ENCODE measurements at regions not wholly inside any gene's neighbourhood (a gene's known extent, or its start where the extent isn't known, plus 50 kb on each side); places are given as distances from the start of the nearest gene placed in this dataset.
A peak's percentile ranks its signal among the peaks of the same experiment; 100 is the strongest.
"Not testable (repeated sequence)": the region's sequence is repeated elsewhere in the genome, so short reads cannot be mapped to it uniquely, and the experiment has no call there.

GRCh38 chr21:38905752-38906151 is 100.0 kb downstream of the ETS2 start:
- Histone ChIP-seq H3K4me2 (no peak overlapping the region), H4K20me1 (no peaks in the 10 kb centered on the region), H3K4me1 (peaks cover 14% of the 10 kb centered on the region), H3K4me3 (no peak overlapping the region), H3K9me3 (peaks cover 11% of the 10 kb centered on the region), H3K27me3 (no peaks in the 10 kb centered on the region), H3K9ac (no peak overlapping the region), H3K27ac (no peak overlapping the region), H3K36me3 (no peaks in the 10 kb centered on the region)
- TF ChIP-seq Cebpa-rat (IDR thresholded peaks at IDR 0.05) = no peak

DNA sequence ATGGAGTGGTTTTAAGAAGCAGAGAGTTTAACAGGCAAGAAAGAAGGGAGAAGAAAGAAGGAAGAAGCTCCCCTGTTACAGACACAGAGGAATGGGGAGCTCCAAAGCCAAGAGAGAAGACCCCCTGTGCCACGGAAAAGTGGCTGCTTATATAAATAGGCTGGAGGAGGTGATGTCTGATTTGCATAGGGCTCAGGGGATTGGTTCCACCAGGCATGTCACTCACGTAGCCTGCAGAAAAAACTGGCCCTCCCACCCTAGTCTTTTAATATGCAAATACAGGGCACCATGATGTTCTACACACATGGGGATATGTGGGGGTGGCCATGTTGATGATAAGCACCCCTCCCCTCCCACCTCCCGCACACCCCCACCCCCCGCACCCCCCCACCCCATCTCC is 99.6 kb downstream of the ETS2 start:
- Histone ChIP-seq H3K27me3 (no peaks in the 10 kb centered on the region), H4K20me1 (no peaks in the 10 kb centered on the region), H3K27ac (no peak overlapping the region), H3K4me1 (peaks cover 10% of the 10 kb centered on the region), H3K36me3 (no peaks in the 10 kb centered on the region), H3K9ac (no peak overlapping the region), H3K4me2 (no peak overlapping the region), H3K4me3 (no peak overlapping the region), H3K9me3 (peaks cover 11% of the 10 kb centered on the region)
- TF ChIP-seq Cebpa-rat (IDR thresholded peaks at IDR 0.05) = no peak

GRCh38 chr21:38903690-38904139 is 98.0 kb downstream of the ETS2 start:
- TF ChIP-seq Cebpa-rat (IDR thresholded peaks at IDR 0.05) = no peak
- Histone ChIP-seq H3K9ac (no peak overlapping the region), H3K36me3 (no peaks in the 10 kb centered on the region), H4K20me1 (no peaks in the 10 kb centered on the region), H3K27ac (no peak overlapping the region), H3K4me1 (no peaks in the 10 kb centered on the region), H3K9me3 (peaks cover 11% of the 10 kb centered on the region), H3K4me3 (no peak overlapping the region), H3K27me3 (no peaks in the 10 kb centered on the region), H3K4me2 (no peak overlapping the region)

DNA sequence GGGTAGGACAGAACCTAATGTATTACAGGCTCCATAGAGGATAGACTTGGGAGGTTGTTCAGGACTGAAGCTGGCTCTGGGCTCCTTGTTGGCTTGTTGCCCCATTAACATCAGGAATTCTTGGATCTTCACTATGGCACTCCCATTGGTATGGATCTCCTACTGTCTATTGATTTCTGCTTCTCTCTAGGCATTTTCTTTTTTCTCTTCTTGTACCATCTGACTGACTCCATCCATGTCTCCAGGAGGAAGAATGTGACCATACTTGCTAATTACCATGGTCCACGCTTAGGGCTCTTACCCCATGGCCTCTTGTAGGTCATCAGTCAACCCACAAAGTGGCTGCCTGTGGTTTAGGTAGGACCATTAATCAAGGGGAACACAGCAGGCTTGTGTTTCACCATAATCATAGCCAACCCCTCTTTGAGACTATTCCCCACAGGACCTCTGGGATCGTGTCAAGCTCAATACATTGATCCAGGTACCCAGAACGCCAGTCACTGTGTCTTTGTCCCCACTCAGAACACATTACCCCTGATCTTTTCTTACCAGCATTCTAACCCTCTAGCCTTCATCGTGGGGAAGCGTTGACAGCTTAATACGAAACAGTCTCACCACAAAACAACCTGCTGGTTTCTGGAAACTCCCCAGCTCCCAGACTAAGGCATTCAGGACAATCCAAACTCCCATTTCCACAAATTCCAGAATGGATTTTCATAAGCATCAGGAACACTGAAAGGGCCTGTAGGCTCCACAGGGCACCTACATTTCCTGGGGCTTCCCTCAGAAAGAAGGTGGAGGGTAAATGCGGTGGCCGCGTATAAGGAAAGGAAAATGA is 97.1 kb downstream of the ETS2 start:
- no peak overlapping the region for H3K9ac ChIP-seq
- H3K9me3 ChIP-seq = peaks cover 11% of the 10 kb centered on the region
- no peaks in the 10 kb centered on the region for H3K36me3 ChIP-seq
- no peak overlapping the region for H3K4me2 ChIP-seq
- H3K4me1 ChIP-seq = peaks cover under 1% of the 10 kb centered on the region; the same call in 1 of the 2 replicates
- no peak overlapping the region for H3K4me3 ChIP-seq
- no peak for TF ChIP-seq Cebpa-rat (IDR thresholded peaks at IDR 0.05)
- no peaks in the 10 kb centered on the region for H3K27me3 ChIP-seq
- no peaks in the 10 kb centered on the region for H4K20me1 ChIP-seq
- H3K27ac ChIP-seq = no peak overlapping the region

DNA sequence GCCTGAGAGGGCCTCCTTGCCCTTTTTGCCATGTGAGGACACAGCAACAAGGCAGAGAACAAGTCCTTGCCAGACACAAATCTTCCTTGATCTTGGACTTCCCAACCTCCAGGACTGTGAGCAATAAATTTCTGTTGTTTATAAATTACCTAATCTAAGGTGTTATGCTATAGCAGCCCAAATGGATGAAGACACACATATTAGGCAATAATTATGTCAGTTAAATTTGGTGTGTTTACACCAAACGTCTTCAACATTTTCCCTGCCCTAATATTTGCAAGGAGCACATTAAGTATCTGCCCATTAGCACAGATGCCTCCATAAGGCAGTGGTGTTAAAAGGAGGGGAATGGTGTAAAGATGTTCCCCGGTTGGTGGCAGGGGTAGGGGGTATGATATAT is 94.8 kb downstream of the ETS2 start:
- H3K9ac ChIP-seq = no peak overlapping the region
- H3K4me3 ChIP-seq = no peak overlapping the region
- H3K9me3 ChIP-seq = peaks cover 7% of the 10 kb centered on the region
- peaks cover 7% of the 10 kb centered on the region for H3K4me1 ChIP-seq
- H3K4me2 ChIP-seq = no peak overlapping the region
- no peak overlapping the region for H3K27ac ChIP-seq
- no peaks in the 10 kb centered on the region for H3K27me3 ChIP-seq
- no peak for TF ChIP-seq Cebpa-rat (IDR thresholded peaks at IDR 0.05)
- no peaks in the 10 kb centered on the region for H3K36me3 ChIP-seq
- no peaks in the 10 kb centered on the region for H4K20me1 ChIP-seq

GRCh38 chr21:38899985-38900384 is 94.3 kb downstream of the ETS2 start:
- not testable (repeated sequence) for H3K4me1 ChIP-seq, H3K9ac ChIP-seq, H4K20me1 ChIP-seq, H3K27me3 ChIP-seq, H3K27ac ChIP-seq, H3K36me3 ChIP-seq, H3K4me2 ChIP-seq, H3K9me3 ChIP-seq, H3K4me3 ChIP-seq

- Histone ChIP-seq H3K36me3 (no peaks in the 10 kb centered on the region), H3K4me1 (peaks cover 7% of the 10 kb centered on the region), H3K4me2 (no peak overlapping the region), H3K27ac (no peak overlapping the region), H3K27me3 (no peaks in the 10 kb centered on the region), H3K9me3 (peaks cover 7% of the 10 kb centered on the region), H4K20me1 (no peaks in the 10 kb centered on the region), H3K9ac (no peak overlapping the region), H3K4me3 (no peak overlapping the region)
- no peak for TF ChIP-seq Cebpa-rat (IDR thresholded peaks at IDR 0.05)
Measured at GRCh38 chr21:38899277-38899947, 93.7 kb downstream of the ETS2 start.

- H3K4me2 ChIP-seq = no peak overlapping the region
- H3K9ac ChIP-seq = no peak overlapping the region
- H3K4me1 ChIP-seq = peaks cover 7% of the 10 kb centered on the region
- H3K27ac ChIP-seq = no peak overlapping the region
- no peaks in the 10 kb centered on the region for H3K36me3 ChIP-seq
- no peaks in the 10 kb centered on the region for H4K20me1 ChIP-seq
- no peak for TF ChIP-seq Cebpa-rat (IDR thresholded peaks at IDR 0.05)
- no peaks in the 10 kb centered on the region for H3K27me3 ChIP-seq
- H3K9me3 ChIP-seq = peaks cover 7% of the 10 kb centered on the region
- H3K4me3 ChIP-seq = no peak overlapping the region
Measured at GRCh38 chr21:38898422-38899096, 92.8 kb downstream of the ETS2 start.

DNA sequence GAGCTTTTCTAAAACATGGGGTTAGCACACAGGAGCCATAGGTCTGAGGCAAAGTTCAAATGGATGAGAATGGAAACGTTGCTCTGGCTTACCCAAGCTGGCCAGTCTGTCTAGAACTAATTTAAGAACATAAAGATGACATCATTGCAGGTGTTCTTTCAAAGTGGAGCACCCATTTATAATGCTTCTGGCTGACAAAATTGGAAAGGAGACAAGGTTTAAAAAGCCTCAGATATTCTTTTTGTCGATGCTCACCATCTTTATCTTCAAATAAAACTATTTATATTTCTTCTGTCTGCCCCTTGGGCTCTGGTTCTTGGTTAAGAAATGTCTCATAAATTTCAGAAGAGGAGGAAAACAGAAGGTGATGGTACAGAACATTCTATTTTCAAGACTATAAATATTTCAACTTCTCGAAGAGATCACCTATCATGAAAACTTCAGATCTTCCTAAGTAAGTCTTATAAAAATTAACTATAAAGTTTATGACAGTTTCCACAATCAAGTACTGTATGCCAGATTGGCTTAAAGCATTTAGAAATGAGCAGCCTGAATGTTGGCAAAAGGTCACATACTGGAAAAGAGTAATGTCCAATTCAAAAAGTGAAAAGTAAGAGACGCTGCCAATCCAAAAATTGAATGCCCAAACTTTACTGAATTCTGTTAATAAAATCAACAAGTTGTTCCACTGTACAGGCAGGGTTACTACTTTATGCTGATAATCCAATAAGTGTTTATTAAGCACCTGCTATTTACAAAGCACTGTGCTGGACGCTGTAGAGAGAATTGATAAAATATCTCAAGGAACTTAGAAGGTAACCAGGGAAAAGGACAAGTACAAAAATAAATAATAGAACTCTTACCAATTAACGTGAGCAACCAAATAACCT is 92.0 kb downstream of the ETS2 start:
- peak overlapping the region; percentile 23 for H3K4me2 ChIP-seq

More for the DNA sequence above, 92.0 kb downstream of the ETS2 start:
- TF ChIP-seq Cebpa-rat (IDR thresholded peaks at IDR 0.05) = no peak
- no peaks in the 10 kb centered on the region for H3K27me3 ChIP-seq
- H3K9me3 ChIP-seq = peaks cover 4% of the 10 kb centered on the region
- H4K20me1 ChIP-seq = no peaks in the 10 kb centered on the region
- no peak overlapping the region for H3K4me3 ChIP-seq
- H3K27ac ChIP-seq = no peak overlapping the region
- H3K9ac ChIP-seq = no peak overlapping the region
- no peaks in the 10 kb centered on the region for H3K36me3 ChIP-seq
- peaks cover 7% of the 10 kb centered on the region for H3K4me1 ChIP-seq

Measured in BLaER1 (cell line).